NB4 (cell line): ENCODE measurements at regions not wholly inside any gene's neighbourhood (a gene's known extent, or its start where the extent isn't known, plus 50 kb on each side); places are given as distances from the start of the nearest gene placed in this dataset.

Source experiments
- CTCF ChIP-seq: IDR thresholded peaks from one replicate; pipeline ENCODE4 v1.5.1; 2012; ENCODE audit warnings: low read depth, low read length
- MAX ChIP-seq: IDR thresholded peaks from 2 replicates; pipeline ENCODE4 v1.6.1; 2011; ENCODE audit warnings: low read depth, low read length
- POLR2A ChIP-seq: IDR thresholded peaks from 2 replicates; pipeline ENCODE4 v1.6.1; 2011; ENCODE audit warnings: mild to moderate bottlenecking; ENCODE audit not compliant: insufficient read length; ENCODE audit errors: extremely low read depth

GRCh38 chr7:86950944-86951343, 108.5 kb downstream of the ELAPOR2 start:
- TF ChIP-seq POLR2A = no peak
- TF ChIP-seq CTCF = no peak
- no peak for TF ChIP-seq MAX
